HG02981 (cell line): ENCODE measurements at regions not wholly inside any gene's neighbourhood (a gene's known extent, or its start where the extent isn't known, plus 50 kb on each side); places are given as distances from the start of the nearest gene placed in this dataset.
"Not testable (repeated sequence)": the region's sequence is repeated elsewhere in the genome, so short reads cannot be mapped to it uniquely, and the experiment has no call there.

ENCODE experiments used
- ATAC-seq: cut with Tn5 transposase; IDR thresholded peaks from one replicate; pipeline ENCODE4 v1.9.1; 2021; ENCODE audit warnings: mild to moderate bottlenecking, moderate library complexity; ENCODE audit not compliant: unreplicated experiment

DNA sequence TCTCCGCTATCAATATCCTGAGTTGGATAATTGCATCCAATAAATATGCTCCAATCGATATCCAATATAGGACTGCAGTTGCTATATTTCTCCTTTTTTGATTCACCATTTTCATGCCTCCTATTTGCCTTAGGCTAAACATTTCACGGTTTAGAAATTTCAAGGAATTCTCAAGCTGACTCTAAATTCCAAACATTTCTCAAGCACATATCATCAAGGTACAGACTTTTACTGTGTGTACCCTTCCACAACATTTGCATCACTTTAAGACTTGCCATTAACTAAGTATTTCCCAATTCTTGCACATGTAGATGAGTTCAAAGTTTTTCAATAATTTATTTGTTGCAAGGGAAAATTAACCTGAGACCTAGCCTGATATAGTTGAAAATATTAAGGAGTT lies 795.2 kb upstream of the TMPRSS15 start:
- ATAC-seq = no peak

DNA sequence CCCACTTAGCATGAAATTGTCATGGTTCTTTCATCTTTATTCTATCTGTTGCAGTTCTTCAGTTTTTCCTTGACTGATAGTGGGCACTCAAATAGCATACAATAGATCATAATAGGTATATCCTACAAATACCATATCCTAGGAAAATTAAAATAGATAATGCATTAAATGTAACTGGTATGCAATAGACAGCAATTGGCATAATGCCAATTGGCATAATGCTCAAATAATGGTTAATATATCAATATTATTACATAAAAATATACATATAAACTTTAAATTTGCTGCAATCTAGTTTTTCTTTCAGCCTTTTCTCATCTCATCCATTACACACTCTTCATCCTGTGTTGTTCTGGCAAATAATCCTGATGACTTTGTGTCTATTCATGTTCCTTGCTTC lies 814.6 kb upstream of the TMPRSS15 start:
- ATAC-seq = no peak

DNA sequence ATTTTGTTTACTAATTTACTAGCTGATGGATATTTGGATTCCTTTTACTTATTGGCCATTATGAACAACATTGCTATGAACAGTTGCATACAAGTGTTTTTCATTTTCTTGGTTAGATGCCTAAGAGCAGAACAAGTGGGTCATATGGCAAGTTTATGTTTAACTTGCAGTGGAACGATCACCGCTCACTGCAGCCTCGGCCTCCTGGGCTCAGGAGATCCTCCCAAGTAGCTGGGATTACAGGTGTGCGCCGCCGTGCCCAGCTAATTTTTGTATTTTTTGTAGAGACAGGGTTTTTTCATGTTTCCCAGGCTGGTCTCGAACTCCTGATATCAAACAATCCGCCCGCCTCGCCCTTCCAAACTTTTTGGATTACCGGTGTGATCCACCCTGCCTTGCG lies 820.5 kb upstream of the TMPRSS15 start:
- no peak for ATAC-seq

DNA sequence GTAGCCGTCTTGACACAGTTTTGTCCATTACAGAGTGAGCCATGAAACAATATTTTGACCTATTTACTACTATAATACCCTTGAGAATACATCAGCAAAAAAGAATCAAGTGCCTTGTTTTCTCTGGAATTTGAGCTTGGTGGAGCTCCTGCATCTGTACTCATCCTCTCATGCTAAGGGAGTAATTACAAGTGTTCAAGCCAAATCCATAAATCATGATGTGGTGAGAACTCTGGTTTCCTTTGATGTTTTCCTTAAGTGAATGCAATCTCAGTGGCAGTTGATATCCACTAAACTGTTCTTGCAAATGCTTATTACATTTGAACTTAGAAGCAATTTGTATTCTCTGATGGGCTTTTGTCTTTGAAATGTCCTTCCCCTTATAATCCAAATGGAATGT lies 824.6 kb upstream of the TMPRSS15 start:
- no peak for ATAC-seq

DNA sequence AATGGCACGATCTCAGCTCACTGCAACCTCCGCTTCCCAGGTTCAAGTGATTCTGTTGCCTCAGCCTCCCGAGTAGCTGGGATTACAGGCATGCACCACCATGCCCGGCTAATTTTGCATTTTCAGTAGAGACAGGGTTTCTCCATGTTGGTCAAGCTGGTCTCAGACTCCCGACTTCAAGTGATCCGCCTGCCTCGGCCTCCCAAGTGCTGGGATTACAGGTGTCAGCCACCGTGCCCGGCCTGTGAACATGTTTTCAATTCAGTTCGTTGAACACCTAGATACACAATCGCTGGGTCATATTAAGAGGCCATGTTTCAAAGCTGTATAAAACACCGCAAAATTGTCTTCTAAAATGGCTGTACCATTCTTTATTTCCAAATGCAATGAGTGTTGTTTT lies 830.3 kb upstream of the TMPRSS15 start:
- not testable (repeated sequence) for ATAC-seq

DNA sequence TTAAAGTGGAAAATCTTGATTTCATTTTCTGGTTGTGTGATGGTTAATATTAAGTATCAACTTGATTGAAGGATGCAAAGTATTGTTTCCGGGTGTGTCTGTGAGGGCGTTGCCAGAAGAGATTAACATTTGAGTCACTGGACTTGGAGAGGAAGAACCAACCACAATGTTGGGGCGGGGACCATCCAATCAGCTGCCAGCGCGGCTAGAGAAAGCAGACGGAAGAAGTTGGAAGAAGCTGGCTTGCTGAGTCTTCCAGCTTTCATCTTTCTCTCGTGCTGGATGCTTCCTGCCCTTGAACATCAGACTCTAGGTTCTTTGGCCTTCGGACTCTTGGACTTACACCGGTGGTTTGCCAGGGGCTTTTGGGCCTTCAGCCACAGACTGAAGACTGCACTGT lies 832.6 kb upstream of the TMPRSS15 start:
- no peak for ATAC-seq

DNA sequence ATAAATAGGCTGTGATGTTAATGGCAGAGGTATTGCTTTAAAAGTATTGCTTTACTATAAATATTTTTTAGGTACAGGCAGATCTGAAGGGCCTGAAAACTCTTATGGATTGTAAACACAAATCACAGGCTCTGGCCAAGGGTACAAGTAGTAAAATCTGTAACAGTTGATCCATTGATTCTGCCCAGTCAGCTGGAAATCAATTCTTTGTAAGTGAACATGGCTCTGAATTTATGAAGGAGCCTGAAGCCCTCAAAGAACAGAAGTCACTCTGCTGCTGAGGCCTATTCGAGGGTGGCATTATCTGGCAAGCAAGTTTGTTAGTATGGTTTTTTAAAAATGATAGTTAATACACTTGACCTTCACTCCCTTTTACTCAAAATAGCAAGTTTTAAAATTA lies 834.0 kb upstream of the TMPRSS15 start:
- ATAC-seq = no peak

DNA sequence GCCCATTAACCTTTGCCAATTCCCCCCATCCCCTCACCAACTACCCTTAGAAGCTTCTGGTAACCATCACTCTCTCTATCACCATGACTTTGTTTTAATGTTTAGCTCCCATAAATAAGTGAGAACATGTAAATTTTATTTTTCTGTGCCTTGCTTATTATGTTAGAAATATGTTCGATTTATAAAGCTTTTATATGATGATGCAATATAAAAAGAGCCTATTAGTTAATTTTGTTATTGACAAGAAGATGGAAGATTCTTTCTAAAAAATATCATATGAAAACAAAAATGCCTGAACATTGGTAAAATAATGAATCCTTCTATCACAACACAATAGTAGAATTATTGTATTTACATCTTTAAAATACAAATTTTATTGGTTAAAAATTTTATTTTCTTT lies 836.1 kb upstream of the TMPRSS15 start:
- no peak for ATAC-seq

DNA sequence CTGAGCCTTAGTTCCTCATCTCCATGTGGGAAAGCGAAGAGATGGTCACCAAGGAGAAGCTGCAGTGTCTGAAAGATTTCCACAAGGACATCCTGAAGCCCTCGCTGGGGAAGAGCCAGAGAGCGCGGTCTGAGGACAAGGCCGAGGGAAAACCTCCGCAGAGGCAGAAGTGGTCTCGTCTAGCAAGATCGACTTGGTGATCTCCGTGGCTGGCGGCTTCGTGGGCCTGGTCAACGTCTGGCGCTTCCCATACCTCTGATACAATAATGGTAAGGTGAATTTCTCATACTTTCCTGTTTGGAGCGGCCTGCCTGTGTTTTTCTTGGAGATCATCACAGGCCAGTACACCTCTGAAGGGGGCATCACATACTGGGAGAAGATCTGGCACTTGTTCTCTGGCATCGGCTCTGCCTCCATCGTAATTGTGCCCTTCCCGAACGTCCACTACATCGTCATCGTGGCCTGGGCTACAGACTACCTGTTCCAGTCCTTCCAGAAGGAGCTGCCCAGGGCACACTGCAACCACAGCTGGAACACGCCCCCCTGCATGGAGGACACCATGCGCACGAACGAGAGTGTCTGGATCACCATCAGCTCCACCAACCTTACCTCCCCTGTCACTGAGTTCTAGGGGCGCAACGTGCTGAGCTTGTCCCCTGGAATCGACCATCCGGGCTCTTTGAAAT lies 841.1 kb upstream of the TMPRSS15 start:
- no peak for ATAC-seq

DNA sequence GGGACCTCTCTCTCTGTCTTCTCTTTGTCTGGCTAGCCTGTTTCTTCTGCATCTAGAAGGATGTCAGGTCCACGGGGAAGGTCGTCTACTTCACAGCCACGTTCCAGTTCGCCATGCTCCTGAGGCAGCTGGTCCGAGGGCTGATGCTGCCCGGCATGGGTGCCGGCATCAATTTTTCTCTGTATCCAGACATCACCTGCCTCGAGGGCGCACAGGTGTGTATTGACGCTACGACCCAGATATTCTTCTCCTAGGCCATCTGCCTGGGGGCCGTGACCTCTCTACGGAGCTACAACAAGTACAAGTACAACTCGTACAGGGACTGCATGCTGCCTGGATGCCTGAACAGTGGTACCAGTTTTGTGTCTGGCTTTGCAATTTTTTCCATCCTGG lies 841.6 kb upstream of the TMPRSS15 start:
- ATAC-seq = no peak

DNA sequence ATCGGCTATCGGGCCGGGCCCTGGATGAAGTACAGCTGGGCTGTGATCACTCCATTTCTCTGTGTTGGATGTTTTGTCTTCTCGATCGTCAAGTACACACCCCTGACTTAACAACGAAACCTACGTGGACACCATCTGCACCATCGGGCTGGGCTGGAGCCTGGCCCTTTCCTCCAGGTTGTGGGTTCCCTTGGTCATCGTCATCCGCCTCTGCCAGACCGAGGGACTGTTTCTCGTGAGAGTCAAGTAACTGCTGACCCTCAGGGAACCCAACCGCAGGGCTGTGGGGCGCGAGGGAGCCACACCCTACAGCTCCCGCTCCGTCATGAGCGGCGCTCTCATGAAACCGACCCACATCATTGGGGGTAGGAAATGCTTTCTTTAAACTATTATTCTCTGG lies 842.4 kb upstream of the TMPRSS15 start:
- ATAC-seq = no peak

DNA sequence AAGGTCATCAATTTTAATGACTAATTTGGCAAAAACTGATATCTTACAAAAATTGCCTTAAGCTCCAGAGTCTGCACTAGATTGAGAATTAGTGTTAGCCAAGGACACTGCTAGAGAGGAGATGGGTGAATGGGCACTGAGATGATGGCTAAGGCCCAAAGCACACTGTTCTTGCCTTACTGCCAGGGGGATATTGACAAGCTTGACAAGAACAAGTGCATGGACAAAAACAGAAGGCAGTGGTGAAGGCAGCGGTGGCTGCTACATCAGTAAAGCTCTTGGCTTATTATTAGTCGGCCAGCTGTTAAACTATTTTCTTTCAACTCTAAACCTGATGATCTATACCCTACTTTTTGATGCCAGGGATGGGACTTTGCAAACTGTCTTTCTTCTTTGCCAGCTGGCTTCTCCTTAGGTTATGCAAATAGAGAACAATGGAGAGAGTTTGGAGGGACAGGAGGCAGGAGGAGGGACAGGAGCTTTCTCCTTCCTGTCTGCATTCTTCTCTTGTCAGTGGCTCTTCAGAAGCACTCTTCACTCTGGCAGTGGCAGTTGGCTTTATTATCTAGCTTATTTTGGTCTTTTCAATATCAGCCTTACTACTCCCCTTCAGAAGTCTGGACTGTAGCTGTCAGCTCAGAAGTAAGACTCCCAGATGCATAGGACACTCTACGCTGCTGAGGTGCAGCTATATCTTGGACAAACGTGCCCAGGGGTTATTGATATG lies 853.5 kb upstream of the TMPRSS15 start:
- no peak for ATAC-seq

DNA sequence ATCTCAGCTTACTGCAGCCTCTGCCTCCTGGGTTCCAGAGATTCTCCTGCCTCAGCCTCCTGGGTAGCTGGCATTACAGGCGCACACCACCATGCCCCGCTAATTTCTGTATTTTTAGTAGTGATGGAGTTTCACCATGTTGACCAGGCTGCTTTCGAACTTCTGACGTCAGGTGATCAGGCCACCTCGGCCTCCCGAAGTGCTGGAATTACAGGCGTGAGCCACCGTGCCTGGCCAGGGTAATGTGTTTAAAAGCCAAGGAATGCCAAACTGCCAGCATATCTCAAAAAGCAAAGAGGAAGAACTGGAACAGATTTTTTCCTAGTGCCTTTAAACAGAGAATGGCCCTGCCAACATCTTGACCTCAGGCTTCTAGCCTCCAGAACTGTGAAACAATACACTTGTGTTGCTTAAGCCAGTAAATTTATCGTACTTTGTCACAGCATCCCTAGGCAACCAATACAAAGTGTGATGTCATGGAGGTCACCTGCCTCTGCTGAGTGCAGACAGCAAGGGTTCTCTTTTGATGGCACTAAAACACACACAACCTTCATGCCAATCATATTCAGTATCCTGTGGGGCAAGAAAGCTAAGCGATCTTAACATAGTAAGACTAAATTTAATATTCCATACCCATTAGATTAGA lies 858.3 kb upstream of the TMPRSS15 start:
- ATAC-seq = no peak

DNA sequence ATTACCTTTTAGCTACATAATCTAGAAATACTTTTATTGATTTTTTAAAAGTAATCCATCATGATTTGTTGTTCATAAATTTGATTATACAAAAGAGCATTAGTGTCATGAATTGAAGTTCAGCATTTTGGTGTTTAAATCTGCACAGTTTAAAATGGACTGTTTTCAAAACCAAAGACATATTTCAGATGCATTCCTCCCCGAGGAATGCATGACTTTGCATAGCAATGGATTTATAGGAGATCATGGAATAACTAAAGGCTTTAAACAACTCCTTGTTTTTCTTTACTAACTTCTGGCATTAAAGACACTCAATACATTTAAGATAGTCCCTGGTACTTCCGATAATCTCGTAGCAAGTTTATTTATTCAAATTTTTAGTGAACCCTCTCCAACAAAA lies 863.1 kb upstream of the TMPRSS15 start:
- ATAC-seq = no peak

DNA sequence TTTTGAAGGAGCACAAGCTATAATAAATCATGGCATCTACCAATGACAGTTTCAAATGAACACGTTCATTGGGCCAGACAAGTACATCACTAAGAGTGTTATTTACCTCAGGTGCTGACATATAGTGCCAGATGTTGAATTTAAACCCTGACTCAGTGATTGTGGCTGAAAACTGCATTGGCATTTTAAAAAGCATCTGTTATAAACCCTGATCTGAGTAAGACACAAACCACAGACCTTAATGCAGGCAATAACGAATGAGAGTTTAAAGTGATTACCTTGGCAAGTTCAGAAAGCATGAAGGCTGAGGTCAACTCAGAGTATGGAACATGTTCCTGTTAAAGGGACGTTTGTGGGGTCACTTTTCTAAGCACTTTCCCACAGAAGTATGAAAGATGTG lies 865.1 kb upstream of the TMPRSS15 start:
- no peak for ATAC-seq

DNA sequence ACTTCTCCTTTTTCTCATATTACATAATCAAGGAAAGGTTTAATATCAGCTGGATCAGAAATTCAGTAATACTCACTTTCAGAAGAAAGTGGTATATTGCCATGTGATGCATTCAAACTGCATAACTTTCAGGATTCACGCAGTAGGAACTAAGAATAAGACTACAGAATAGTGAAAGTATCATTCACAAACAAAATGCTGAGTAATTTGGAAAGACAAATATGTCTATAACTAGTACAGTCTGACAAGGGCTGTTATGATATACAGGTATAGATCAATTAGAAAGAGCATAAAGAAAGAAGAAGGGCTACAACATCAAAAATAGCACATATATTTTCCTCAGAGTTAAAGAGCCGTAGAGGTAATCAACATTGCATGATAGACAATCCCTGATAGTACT lies 871.5 kb upstream of the TMPRSS15 start:
- ATAC-seq = no peak

DNA sequence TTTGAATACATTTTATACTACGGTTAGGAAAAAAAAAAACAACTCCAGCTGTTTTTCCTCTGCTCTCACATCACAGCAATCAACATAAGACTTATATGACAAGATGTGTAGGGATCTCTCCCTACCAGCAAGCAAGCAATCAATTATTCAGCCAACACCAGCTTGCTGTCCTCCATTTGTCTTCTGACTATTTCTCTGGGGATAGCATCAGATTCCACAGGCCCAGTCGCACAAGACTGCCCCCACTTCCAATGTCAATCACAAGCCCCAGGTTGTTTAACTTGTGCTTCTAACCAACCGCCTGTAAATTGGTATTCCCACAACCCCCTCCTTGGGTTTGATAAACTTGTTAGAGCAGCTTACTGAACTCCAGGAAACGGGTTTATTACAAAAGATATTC lies 873.1 kb upstream of the TMPRSS15 start:
- no peak for ATAC-seq

DNA sequence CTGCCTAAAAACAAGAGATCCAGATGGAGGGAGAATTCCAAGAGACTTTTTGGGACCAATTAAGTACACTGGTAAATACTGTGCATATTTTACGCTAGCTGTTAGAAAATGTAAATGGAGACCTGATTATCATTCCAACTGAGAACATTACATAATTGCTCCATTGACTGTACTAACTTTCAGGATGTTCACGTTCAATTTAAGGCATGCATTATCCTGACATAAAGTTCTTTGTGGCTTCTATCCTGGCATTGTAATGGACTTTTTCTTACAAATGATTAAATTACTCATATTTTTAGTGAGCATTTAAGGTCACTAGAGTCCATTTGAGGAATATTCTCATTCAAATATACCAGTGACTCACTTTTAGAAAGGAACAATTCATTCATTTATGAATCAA lies 883.3 kb upstream of the TMPRSS15 start:
- ATAC-seq = no peak

DNA sequence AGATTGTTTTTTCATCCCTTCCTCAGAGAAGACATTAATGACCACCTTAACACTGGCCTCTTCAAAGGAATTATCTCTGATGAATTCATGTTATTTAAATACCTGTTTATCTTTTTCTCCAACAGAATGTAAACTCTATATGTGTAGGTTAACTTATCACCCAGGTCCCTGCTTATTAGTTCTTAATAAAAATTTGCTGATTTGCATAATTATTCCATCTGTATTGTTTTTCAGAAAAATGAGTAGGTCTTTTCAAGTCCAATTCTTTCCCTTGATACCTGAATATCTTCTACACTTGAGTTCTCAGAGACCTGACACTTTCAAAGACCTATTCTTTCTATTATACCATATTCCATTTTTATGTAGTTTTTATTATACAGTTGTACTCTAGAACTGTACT lies 886.7 kb upstream of the TMPRSS15 start:
- ATAC-seq = no peak

DNA sequence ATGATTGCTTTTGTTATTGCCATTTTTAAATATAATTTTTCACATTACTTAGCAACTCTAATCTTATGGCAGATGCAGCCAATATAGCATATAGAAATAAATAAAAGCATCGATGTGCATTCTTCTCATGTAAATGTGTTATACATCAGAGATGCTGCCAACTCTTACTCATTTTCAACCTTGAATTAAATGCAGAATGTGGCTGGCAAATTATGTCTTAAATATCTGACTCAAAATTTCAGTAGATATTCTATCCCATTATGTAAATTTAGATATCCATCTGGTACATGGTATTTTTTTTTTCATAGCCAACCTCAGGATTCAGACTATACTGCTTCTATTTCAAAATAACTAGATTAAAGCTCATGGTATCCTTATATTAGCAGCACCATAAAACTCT lies 916.7 kb upstream of the TMPRSS15 start:
- ATAC-seq = no peak

DNA sequence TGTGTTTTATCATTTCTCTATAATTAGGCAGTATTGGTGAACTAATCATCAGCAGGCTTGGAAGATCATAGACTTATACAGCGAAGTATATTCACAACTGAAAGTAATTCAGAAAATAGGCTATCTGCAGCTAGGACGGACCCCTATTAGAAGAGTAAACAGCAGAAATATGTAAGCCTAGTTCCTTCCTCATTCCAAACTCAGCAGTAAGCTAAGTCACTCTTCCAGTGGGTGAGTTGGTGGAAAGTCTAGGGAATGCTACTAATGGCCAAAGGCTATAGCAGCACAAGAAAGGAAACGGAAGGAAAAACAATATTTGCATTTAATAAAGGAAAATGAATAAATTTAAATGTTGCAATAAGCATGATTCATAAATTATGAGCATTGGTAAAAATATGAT lies 918.1 kb upstream of the TMPRSS15 start:
- no peak for ATAC-seq

DNA sequence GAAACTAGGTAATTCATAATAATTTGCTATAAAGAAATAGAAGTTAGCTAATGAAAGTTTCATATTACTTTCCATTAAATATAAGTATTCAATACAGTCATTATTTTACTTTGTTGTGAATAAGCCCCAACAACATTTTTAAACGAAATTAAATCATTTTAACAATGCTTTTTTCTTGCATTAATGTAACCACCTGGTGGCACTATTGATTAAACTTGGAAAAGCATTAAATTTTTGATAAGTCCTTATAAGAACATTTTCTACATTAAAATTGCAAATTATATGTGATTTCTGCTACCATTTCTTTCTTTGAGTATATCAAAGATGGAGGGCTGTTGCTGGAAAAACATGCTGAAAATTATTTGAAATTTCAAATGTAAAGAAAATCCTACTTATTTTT lies 918.8 kb upstream of the TMPRSS15 start:
- ATAC-seq = no peak
